ENCODE measurements at regions not wholly inside any gene's neighbourhood (a gene's known extent, or its start where the extent isn't known, plus 50 kb on each side); places are given as distances from the start of the nearest gene placed in this dataset.

GRCh38 chr7:53877688-53878087 is 664.5 kb upstream of the VSTM2A start:
- Mint-ChIP-seq H3K4me1 (ENCODE audit: low read depth) (no peaks in the 10 kb centered on the region), H3K36me3 (ENCODE audit: low read depth) (no peaks in the 10 kb centered on the region)
- intact Hi-C loops (cut with micrococcal nuclease), result no loop called here

GRCh38 chr7:53900856-53901528 is 641.2 kb upstream of the VSTM2A start:
- CTCF ChIA-PET, result no interaction called here
- Mint-ChIP-seq H3K4me3 (no peak overlapping the region), H3K4me1 (ENCODE audit: low read depth) (no peaks in the 10 kb centered on the region), H3K9me3 (peaks cover 20% of the 10 kb centered on the region), H3K27me3 (ENCODE audit: low read depth) (no peaks in the 10 kb centered on the region), H3K27ac (no peak overlapping the region), H3K36me3 (ENCODE audit: low read depth) (no peaks in the 10 kb centered on the region)
- intact Hi-C loops (cut with micrococcal nuclease), result no loop called here
- DNase-seq, result no peak

More at GRCh38 chr7:53877688-53878087, 664.5 kb upstream of the VSTM2A start:
- DNase-seq, result no peak
- Mint-ChIP-seq H3K27ac (no peak overlapping the region), H3K27me3 (ENCODE audit: low read depth) (no peaks in the 10 kb centered on the region), H3K9me3 (peaks cover 25% of the 10 kb centered on the region), H3K4me3 (no peak overlapping the region)
- CTCF ChIA-PET, result no interaction called here

GRCh38 chr7:53904355-53904754 is 637.8 kb upstream of the VSTM2A start:
- no peak overlapping the region for H3K4me3 Mint-ChIP-seq
- H3K27me3 Mint-ChIP-seq (ENCODE audit: low read depth), result no peaks in the 10 kb centered on the region
- H3K36me3 Mint-ChIP-seq (ENCODE audit: low read depth), result no peaks in the 10 kb centered on the region
- CTCF ChIA-PET, result no interaction called here
- intact Hi-C loops (cut with micrococcal nuclease), result no loop called here
- H3K27ac Mint-ChIP-seq, result no peak overlapping the region
- DNase-seq, result no peak
- H3K9me3 Mint-ChIP-seq, result peaks cover 30% of the 10 kb centered on the region
- no peaks in the 10 kb centered on the region for H3K4me1 Mint-ChIP-seq (ENCODE audit: low read depth)

GRCh38 chr7:53917637-53918036 is 624.5 kb upstream of the VSTM2A start:
- intact Hi-C loops (cut with micrococcal nuclease), result no loop called here
- CTCF ChIA-PET, result no interaction called here
- H3K4me1 Mint-ChIP-seq (ENCODE audit: low read depth), result no peaks in the 10 kb centered on the region

GRCh38 chr7:53920011-53920410 is 622.2 kb upstream of the VSTM2A start:
- H3K36me3 Mint-ChIP-seq (ENCODE audit: low read depth), result no peaks in the 10 kb centered on the region
- H3K9me3 Mint-ChIP-seq, result peaks cover 11% of the 10 kb centered on the region
- no peak overlapping the region for H3K27ac Mint-ChIP-seq
- H3K4me1 Mint-ChIP-seq (ENCODE audit: low read depth), result no peaks in the 10 kb centered on the region
- DNase-seq, result no peak
- CTCF ChIA-PET, result no interaction called here
- H3K27me3 Mint-ChIP-seq (ENCODE audit: low read depth), result no peaks in the 10 kb centered on the region
- H3K4me3 Mint-ChIP-seq, result no peak overlapping the region
- intact Hi-C loops (cut with micrococcal nuclease), result no loop called here

More at GRCh38 chr7:53917637-53918036, 624.5 kb upstream of the VSTM2A start:
- no peaks in the 10 kb centered on the region for H3K27me3 Mint-ChIP-seq (ENCODE audit: low read depth)
- DNase-seq, result no peak
- H3K27ac Mint-ChIP-seq, result no peak overlapping the region
- peaks cover 11% of the 10 kb centered on the region for H3K9me3 Mint-ChIP-seq
- no peaks in the 10 kb centered on the region for H3K36me3 Mint-ChIP-seq (ENCODE audit: low read depth)
- no peak overlapping the region for H3K4me3 Mint-ChIP-seq

GRCh38 chr7:53940483-53940882 is 601.7 kb upstream of the VSTM2A start:
- Mint-ChIP-seq H3K4me3 (no peak overlapping the region), H3K36me3 (ENCODE audit: low read depth) (no peaks in the 10 kb centered on the region), H3K27me3 (ENCODE audit: low read depth) (no peaks in the 10 kb centered on the region), H3K4me1 (ENCODE audit: low read depth) (no peaks in the 10 kb centered on the region), H3K27ac (no peak overlapping the region), H3K9me3 (peaks cover 3% of the 10 kb centered on the region)
- DNase-seq, result no peak
- intact Hi-C loops (cut with micrococcal nuclease), result no loop called here
- CTCF ChIA-PET, result no interaction called here

- Mint-ChIP-seq H3K4me1 (ENCODE audit: low read depth) (no peaks in the 10 kb centered on the region), H3K36me3 (ENCODE audit: low read depth) (no peaks in the 10 kb centered on the region), H3K4me3 (no peak overlapping the region), H3K27me3 (ENCODE audit: low read depth) (no peaks in the 10 kb centered on the region), H3K27ac (no peak overlapping the region), H3K9me3 (peaks cover 7% of the 10 kb centered on the region)
- intact Hi-C loops (cut with micrococcal nuclease), result no loop called here
- CTCF ChIA-PET, result no interaction called here
- DNase-seq, result no peak
These were observed 594.4 kb upstream of the VSTM2A start for GRCh38 chr7:53947732-53948131.

GRCh38 chr7:53965716-53966115 is 576.5 kb upstream of the VSTM2A start:
- peaks cover 13% of the 10 kb centered on the region for H3K9me3 Mint-ChIP-seq
- H3K36me3 Mint-ChIP-seq (ENCODE audit: low read depth), result no peaks in the 10 kb centered on the region
- CTCF ChIA-PET, result no interaction called here
- H3K27me3 Mint-ChIP-seq (ENCODE audit: low read depth), result no peaks in the 10 kb centered on the region
- intact Hi-C loops (cut with micrococcal nuclease), result no loop called here
- no peaks in the 10 kb centered on the region for H3K4me1 Mint-ChIP-seq (ENCODE audit: low read depth)
- no peak for DNase-seq
- H3K27ac Mint-ChIP-seq, result no peak overlapping the region
- no peak overlapping the region for H3K4me3 Mint-ChIP-seq

GRCh38 chr7:53983480-53983879 is 558.7 kb upstream of the VSTM2A start:
- intact Hi-C loops (cut with micrococcal nuclease), result no loop called here
- Mint-ChIP-seq H3K36me3 (ENCODE audit: low read depth) (no peaks in the 10 kb centered on the region), H3K4me1 (ENCODE audit: low read depth) (no peaks in the 10 kb centered on the region), H3K4me3 (no peak overlapping the region), H3K9me3 (no peaks in the 10 kb centered on the region), H3K27ac (no peak overlapping the region), H3K27me3 (ENCODE audit: low read depth) (no peaks in the 10 kb centered on the region)
- CTCF ChIA-PET, result interaction anchor here (0.7 kb wide), 1 partner anchor 174 kb away, joined by 3 read pairs; no protein-coding TSS in a partner anchor
- no peak for DNase-seq

- DNase-seq, result no peak
- Mint-ChIP-seq H3K4me3 (no peak overlapping the region), H3K36me3 (ENCODE audit: low read depth) (no peaks in the 10 kb centered on the region), H3K4me1 (ENCODE audit: low read depth) (no peaks in the 10 kb centered on the region), H3K27me3 (ENCODE audit: low read depth) (no peaks in the 10 kb centered on the region), H3K27ac (no peak overlapping the region), H3K9me3 (no peaks in the 10 kb centered on the region)
- intact Hi-C loops (cut with micrococcal nuclease), result no loop called here
- CTCF ChIA-PET, result no interaction called here
These were observed 557.4 kb upstream of the VSTM2A start for GRCh38 chr7:53984776-53985175.

GRCh38 chr7:53988376-53988775 is 553.8 kb upstream of the VSTM2A start:
- Mint-ChIP-seq H3K27ac (no peak overlapping the region), H3K9me3 (peaks cover 3% of the 10 kb centered on the region), H3K36me3 (ENCODE audit: low read depth) (no peaks in the 10 kb centered on the region), H3K4me3 (no peak overlapping the region), H3K27me3 (ENCODE audit: low read depth) (no peaks in the 10 kb centered on the region), H3K4me1 (ENCODE audit: low read depth) (no peaks in the 10 kb centered on the region)
- CTCF ChIA-PET, result no interaction called here
- intact Hi-C loops (cut with micrococcal nuclease), result no loop called here
- no peak for DNase-seq

GRCh38 chr7:53993224-53993623 is 549.0 kb upstream of the VSTM2A start:
- Mint-ChIP-seq H3K36me3 (ENCODE audit: low read depth) (no peaks in the 10 kb centered on the region), H3K4me1 (ENCODE audit: low read depth) (no peaks in the 10 kb centered on the region), H3K27me3 (ENCODE audit: low read depth) (no peaks in the 10 kb centered on the region), H3K9me3 (peaks cover 9% of the 10 kb centered on the region), H3K27ac (no peak overlapping the region), H3K4me3 (no peak overlapping the region)
- DNase-seq, result no peak
- CTCF ChIA-PET, result no interaction called here
- intact Hi-C loops (cut with micrococcal nuclease), result no loop called here

- H3K27ac Mint-ChIP-seq, result no peak overlapping the region
- H3K4me1 Mint-ChIP-seq (ENCODE audit: low read depth), result no peaks in the 10 kb centered on the region
- no peaks in the 10 kb centered on the region for H3K36me3 Mint-ChIP-seq (ENCODE audit: low read depth)
- no peak overlapping the region for H3K4me3 Mint-ChIP-seq
- no peak for DNase-seq
- no peaks in the 10 kb centered on the region for H3K27me3 Mint-ChIP-seq (ENCODE audit: low read depth)
- CTCF ChIA-PET, result no interaction called here
- intact Hi-C loops (cut with micrococcal nuclease), result no loop called here
- H3K9me3 Mint-ChIP-seq, result peaks cover 6% of the 10 kb centered on the region
These were observed 545.3 kb upstream of the VSTM2A start for GRCh38 chr7:53996876-53997275.

All from activated naive CD4-positive, alpha-beta T cell treated with anti-CD3 and anti-CD28 coated beads for 36 hours (primary cell).